H1 (cell line): ENCODE measurements at regions not wholly inside any gene's neighbourhood (a gene's known extent, or its start where the extent isn't known, plus 50 kb on each side); places are given as distances from the start of the nearest gene placed in this dataset.

Experiments
- CHD2 ChIP-seq: IDR thresholded peaks from 2 replicates; pipeline ENCODE4 v1.6.1; 2012; ENCODE audit warnings: low read length, improper control_type of control experiment
- EZH2 ChIP-seq: fragments of 200-600 bp; sonication (generic); IDR thresholded peaks from 2 replicates; pipeline ENCODE4 v1.7.1; 2012; ENCODE audit warnings: low read depth, mild to moderate bottlenecking, moderate library complexity, low read length, inconsistent platforms; ENCODE audit not compliant: severe bottlenecking
- FOSL1 ChIP-seq: IDR thresholded peaks from 2 replicates; pipeline ENCODE4 v1.6.1; 2011; ENCODE audit warnings: mild to moderate bottlenecking, low read depth, low read length, moderate library complexity; ENCODE audit not compliant: insufficient read depth
- HDAC2 ChIP-seq, 2 experiments: fragments of 300-600 bp in 1 of 2; sonication (generic) in 1 of 2; IDR thresholded peaks; 2 replicates each; pipeline ENCODE4 v1.6.1; 2011 to 2012; ENCODE audit warnings: low read depth in 2 of 2, low read length in 2 of 2, mild to moderate bottlenecking in 2 of 2, moderate library complexity in 2 of 2, borderline replicate concordance in 1 of 2, inconsistent platforms in 1 of 2
- JUN ChIP-seq: IDR thresholded peaks from 2 replicates; pipeline ENCODE4 v1.6.1; 2011; ENCODE audit warnings: low read depth, mild to moderate bottlenecking, improper control_type of control experiment, low read length
- POLR2A ChIP-seq, 2 experiments: IDR thresholded peaks; 1 replicate in 1 of 2; 2 replicates in 1 of 2; pipeline ENCODE4 v1.6.1; 2011; ENCODE audit warnings: low read depth in 2 of 2, low read length in 2 of 2, mild to moderate bottlenecking in 2 of 2; ENCODE audit errors: control extremely low read depth in 1 of 2
- POLR2AphosphoS5 ChIP-seq: IDR thresholded peaks from 2 replicates; pipeline ENCODE4 v1.6.1; 2011; ENCODE audit warnings: low read depth, low read length
- POU5F1 ChIP-seq: IDR thresholded peaks from 2 replicates; pipeline ENCODE4 v1.6.1; 2011; ENCODE audit warnings: low read depth, mild to moderate bottlenecking, low read length, moderate library complexity
- SP2 ChIP-seq: IDR thresholded peaks from 2 replicates; pipeline ENCODE4 v1.6.1; 2012; ENCODE audit warnings: mild to moderate bottlenecking, low read length, inconsistent platforms
- ZNF274 ChIP-seq: IDR thresholded peaks from 2 replicates; pipeline ENCODE4 v1.7.0; 2012; ENCODE audit warnings: low read length, borderline replicate concordance; ENCODE audit errors: extremely low read depth
- TF ChIP-seq, protein P1 (sequence below), 3 experiments: IDR thresholded peaks; 1 replicate in 2 of 3; 2 replicates in 1 of 3; pipeline versions ENCODE4 v1.5.1 to v1.6.1; 2011; ENCODE audit warnings: low read length in 3 of 3, mild to moderate bottlenecking in 3 of 3, inconsistent platforms in 2 of 3, low read depth in 1 of 3, moderate library complexity in 1 of 3; ENCODE audit not compliant: insufficient read depth in 1 of 3; ENCODE audit errors: control extremely low read depth in 1 of 3
- TF ChIP-seq, protein P2 (sequence below): IDR thresholded peaks from 2 replicates; pipeline ENCODE4 v1.6.1; 2011; ENCODE audit warnings: low read depth, mild to moderate bottlenecking, low read length; ENCODE audit not compliant: insufficient read depth
- TF ChIP-seq, protein P3 (sequence below): IDR thresholded peaks from 2 replicates; pipeline ENCODE4 v1.6.1; 2012; ENCODE audit warnings: inconsistent platforms
- TF ChIP-seq, protein P4 (sequence below): IDR thresholded peaks from 2 replicates; pipeline ENCODE4 v1.6.1; 2011; ENCODE audit warnings: low read length, improper control_type of control experiment

DNA sequence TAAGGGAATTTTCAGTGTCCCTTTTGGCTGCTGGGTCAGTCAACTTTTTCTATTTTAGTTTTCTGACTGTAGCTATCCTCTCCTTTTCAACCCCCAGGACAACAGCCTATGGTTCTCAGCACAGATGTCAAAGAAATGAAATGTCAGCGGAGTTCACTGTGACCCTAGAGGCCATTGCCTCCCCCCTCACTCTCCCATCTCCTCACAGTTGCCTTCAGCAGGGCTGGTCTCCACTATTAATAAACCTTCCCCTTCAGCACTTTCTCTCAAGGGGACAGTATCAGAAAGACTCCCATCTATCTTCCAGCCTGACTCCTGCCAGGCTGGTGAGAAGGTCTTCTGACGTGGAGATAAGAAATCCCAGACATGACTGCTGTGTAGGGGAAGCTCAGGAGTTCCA, 137.1 kb upstream of the WSCD2 start:
- TF ChIP-seq POLR2A (IDR thresholded peaks at IDR 0.05; ENCODE audit: control extremely low read depth in 1 of 2, low read depth in 2 of 2, low read length in 2 of 2), result no peak
- TF ChIP-seq FOSL1, result no peak
- TF ChIP-seq SP2, result no peak
- no peak for TF ChIP-seq EZH2
- TF ChIP-seq POU5F1, result no peak
- TF ChIP-seq, protein P1, sequence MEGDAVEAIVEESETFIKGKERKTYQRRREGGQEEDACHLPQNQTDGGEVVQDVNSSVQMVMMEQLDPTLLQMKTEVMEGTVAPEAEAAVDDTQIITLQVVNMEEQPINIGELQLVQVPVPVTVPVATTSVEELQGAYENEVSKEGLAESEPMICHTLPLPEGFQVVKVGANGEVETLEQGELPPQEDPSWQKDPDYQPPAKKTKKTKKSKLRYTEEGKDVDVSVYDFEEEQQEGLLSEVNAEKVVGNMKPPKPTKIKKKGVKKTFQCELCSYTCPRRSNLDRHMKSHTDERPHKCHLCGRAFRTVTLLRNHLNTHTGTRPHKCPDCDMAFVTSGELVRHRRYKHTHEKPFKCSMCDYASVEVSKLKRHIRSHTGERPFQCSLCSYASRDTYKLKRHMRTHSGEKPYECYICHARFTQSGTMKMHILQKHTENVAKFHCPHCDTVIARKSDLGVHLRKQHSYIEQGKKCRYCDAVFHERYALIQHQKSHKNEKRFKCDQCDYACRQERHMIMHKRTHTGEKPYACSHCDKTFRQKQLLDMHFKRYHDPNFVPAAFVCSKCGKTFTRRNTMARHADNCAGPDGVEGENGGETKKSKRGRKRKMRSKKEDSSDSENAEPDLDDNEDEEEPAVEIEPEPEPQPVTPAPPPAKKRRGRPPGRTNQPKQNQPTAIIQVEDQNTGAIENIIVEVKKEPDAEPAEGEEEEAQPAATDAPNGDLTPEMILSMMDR (IDR thresholded peaks at IDR 0.05; ENCODE audit: control extremely low read depth in 1 of 3, insufficient read depth in 1 of 3, low read depth in 1 of 3, low read length in 3 of 3), result no peak
- TF ChIP-seq CHD2, result no peak
- no peak for TF ChIP-seq HDAC2 (IDR thresholded peaks at IDR 0.05; ENCODE audit: borderline replicate concordance in 1 of 2, low read depth in 2 of 2, low read length in 2 of 2)
- no peak for TF ChIP-seq POLR2AphosphoS5
- TF ChIP-seq, protein P2, sequence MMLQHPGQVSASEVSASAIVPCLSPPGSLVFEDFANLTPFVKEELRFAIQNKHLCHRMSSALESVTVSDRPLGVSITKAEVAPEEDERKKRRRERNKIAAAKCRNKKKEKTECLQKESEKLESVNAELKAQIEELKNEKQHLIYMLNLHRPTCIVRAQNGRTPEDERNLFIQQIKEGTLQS, result no peak
- TF ChIP-seq, protein P3, sequence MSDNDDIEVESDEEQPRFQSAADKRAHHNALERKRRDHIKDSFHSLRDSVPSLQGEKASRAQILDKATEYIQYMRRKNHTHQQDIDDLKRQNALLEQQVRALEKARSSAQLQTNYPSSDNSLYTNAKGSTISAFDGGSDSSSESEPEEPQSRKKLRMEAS, result no peak
- no peak for TF ChIP-seq JUN
- TF ChIP-seq, protein P4, sequence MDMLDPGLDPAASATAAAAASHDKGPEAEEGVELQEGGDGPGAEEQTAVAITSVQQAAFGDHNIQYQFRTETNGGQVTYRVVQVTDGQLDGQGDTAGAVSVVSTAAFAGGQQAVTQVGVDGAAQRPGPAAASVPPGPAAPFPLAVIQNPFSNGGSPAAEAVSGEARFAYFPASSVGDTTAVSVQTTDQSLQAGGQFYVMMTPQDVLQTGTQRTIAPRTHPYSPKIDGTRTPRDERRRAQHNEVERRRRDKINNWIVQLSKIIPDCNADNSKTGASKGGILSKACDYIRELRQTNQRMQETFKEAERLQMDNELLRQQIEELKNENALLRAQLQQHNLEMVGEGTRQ, result no peak
- TF ChIP-seq ZNF274, result no peak
